ENCODE measurements at regions not wholly inside any gene's neighbourhood (a gene's known extent, or its start where the extent isn't known, plus 50 kb on each side); places are given as distances from the start of the nearest gene placed in this dataset.

DNA sequence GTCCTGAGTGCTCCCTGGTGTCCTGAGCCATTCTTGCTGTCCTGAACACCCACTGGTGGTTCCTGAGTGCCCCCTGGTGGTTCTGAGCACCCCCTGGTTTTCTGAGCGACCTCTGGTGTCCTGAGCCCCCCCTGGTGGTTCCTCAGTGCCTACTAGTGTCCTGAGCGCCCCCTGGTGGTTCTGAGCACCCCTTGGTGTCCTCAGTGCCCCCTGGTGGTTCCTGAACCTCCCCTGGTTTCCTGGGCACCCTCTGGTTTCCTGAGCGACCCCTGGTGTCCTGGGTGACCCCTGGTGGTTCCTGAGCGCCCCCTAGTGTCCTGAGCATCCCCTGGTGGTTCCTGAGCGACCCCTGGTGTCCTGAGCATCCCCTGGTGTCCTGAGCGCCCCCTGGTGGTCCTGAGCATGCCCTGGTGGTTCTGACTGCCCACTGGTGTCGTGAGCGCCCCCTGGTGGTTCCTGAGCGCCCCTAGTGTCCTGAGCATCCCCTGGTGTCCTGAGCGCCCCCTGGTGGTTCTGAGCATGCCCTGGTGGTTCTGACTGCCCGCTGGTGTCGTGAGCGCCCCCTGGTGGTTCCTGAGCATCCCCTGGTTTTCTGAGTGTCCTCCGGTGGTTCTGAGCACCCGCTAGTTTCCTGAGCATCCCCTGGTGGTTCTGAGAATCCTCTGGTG is 473.1 kb downstream of the TMEM121 start:
- TF ChIP-seq CTCF (IDR thresholded peaks at IDR 0.05; ENCODE audit: extremely low read depth in 1 of 2, insufficient read depth in 1 of 2, low read depth in 1 of 2, low read length in 2 of 2): peak; percentile 18 to 26
- TF ChIP-seq MAX (IDR thresholded peaks at IDR 0.05; ENCODE audit: insufficient read depth, insufficient read length): no peak
- no peak for TF ChIP-seq POLR2A (IDR thresholded peaks at IDR 0.05; ENCODE audit: low read depth, low read length)

Data from endothelial cell of umbilical vein (primary cell).